ENCODE measurements at regions not wholly inside any gene's neighbourhood (a gene's known extent, or its start where the extent isn't known, plus 50 kb on each side); places are given as distances from the start of the nearest gene placed in this dataset.

DNA sequence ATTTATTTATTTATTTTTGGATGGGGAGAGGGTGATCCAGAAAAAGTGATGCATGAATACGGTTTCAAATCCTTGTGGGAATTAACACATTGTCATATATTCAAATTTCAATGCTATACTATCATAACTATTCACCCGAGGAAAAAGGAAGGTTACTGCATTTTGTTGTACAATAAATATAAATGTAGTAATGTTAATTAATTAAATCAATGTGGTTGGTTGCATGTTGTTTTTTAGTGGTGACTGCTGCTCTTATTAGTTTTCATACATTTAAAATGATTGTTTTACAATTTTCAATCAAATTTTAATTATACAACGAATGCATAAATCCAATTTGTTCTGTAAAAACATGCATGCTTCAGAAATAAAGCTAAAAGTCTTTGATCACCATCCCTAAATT is 180.5 kb downstream of the ZFP64 start:
- DNase-seq (ENCODE audit: low read depth, low spot score): no peak
- POLR2A ChIA-PET: no interaction called here
- CTCF ChIA-PET: no interaction called here
- TF ChIP-seq CTCF (IDR thresholded peaks at IDR 0.05; ENCODE audit: insufficient read depth, low read length, missing control alignments): no peak
- H3K4me3 ChIP-seq (ENCODE audit: low read depth, low read length): no peak overlapping the region

GRCh38 chr20:52010541-52010940 is 181.0 kb downstream of the ZFP64 start:
- no peak for TF ChIP-seq CTCF (IDR thresholded peaks at IDR 0.05; ENCODE audit: insufficient read depth, low read length, missing control alignments)
- no peak overlapping the region for H3K4me3 ChIP-seq (ENCODE audit: low read depth, low read length)
- ChIA-PET POLR2A (no interaction called here), CTCF (no interaction called here)
- DNase-seq (ENCODE audit: low read depth, low spot score): no peak

- TF ChIP-seq CTCF (IDR thresholded peaks at IDR 0.05; ENCODE audit: insufficient read depth, low read length, missing control alignments): no peak
- ChIA-PET CTCF (interaction anchor here (1.4 kb wide), 1 partner anchor 22 kb away, joined by 4 read pairs; no protein-coding TSS in a partner anchor), POLR2A (no interaction called here)
- no peak overlapping the region for H3K4me3 ChIP-seq (ENCODE audit: low read depth, low read length)
- DNase-seq (ENCODE audit: low read depth, low spot score): no peak
These were observed 182.7 kb downstream of the ZFP64 start for GRCh38 chr20:52008874-52009273.

- ChIA-PET POLR2A (no interaction called here), CTCF (interaction anchor here (1.5 kb wide), 1 partner anchor 9 kb away, joined by 3 read pairs; no protein-coding TSS in a partner anchor)
- no peak overlapping the region for H3K4me3 ChIP-seq (ENCODE audit: low read depth, low read length)
- DNase-seq (ENCODE audit: low read depth, low spot score): no peak
- no peak for TF ChIP-seq CTCF (IDR thresholded peaks at IDR 0.05; ENCODE audit: insufficient read depth, low read length, missing control alignments)
These were observed 186.9 kb downstream of the ZFP64 start for GRCh38 chr20:52004715-52005114.

DNA sequence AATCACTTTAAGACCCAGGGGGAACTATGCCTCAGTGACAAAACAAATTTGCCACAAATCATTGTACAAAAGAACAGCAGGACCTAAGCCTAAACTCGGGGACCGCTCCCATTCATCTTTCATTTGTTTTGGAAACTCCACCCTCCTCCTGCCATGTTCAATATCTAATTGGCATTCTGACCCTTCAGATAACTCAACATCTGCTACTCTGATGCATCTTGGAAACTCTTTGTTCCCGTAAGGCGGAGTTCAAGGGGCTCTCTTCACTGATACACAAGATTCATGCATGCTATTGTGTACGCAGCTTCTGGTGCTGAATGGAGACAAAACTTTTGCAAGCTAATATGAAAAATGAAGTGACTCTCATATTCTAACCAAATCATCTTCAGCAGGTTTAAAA is 187.6 kb downstream of the ZFP64 start:
- DNase-seq (ENCODE audit: low read depth, low spot score): no peak
- TF ChIP-seq CTCF (IDR thresholded peaks at IDR 0.05; ENCODE audit: insufficient read depth, low read length, missing control alignments): no peak
- POLR2A ChIA-PET: no interaction called here
- CTCF ChIA-PET: no interaction called here
- no peak overlapping the region for H3K4me3 ChIP-seq (ENCODE audit: low read depth, low read length)

GRCh38 chr20:52003415-52003814 is 188.2 kb downstream of the ZFP64 start:
- DNase-seq (ENCODE audit: low read depth, low spot score): no peak
- TF ChIP-seq CTCF (IDR thresholded peaks at IDR 0.05; ENCODE audit: insufficient read depth, low read length, missing control alignments): no peak
- ChIA-PET POLR2A (no interaction called here), CTCF (no interaction called here)
- no peak overlapping the region for H3K4me3 ChIP-seq (ENCODE audit: low read depth, low read length)
